GM18498 (cell line): ENCODE measurements at regions not wholly inside any gene's neighbourhood (a gene's known extent, or its start where the extent isn't known, plus 50 kb on each side); places are given as distances from the start of the nearest gene placed in this dataset.

ENCODE experiments used
- ATAC-seq: cut with Tn5 transposase; IDR thresholded peaks from one replicate; pipeline ENCODE4 v1.9.1; 2021; ENCODE audit warnings: mild to moderate bottlenecking, moderate library complexity; ENCODE audit not compliant: unreplicated experiment

GRCh38 chr18:77505499-77505898 lies 255.9 kb downstream of the GALR1 start:
- ATAC-seq, result no peak

GRCh38 chr18:77512152-77512551 lies 262.5 kb downstream of the GALR1 start:
- no peak for ATAC-seq

GRCh38 chr18:77517901-77518300 lies 268.3 kb downstream of the GALR1 start:
- ATAC-seq, result no peak

- no peak for ATAC-seq
Measured at GRCh38 chr18:77520767-77521166, 271.1 kb downstream of the GALR1 start.

GRCh38 chr18:77522051-77522675 lies 272.5 kb downstream of the GALR1 start:
- no peak for ATAC-seq

GRCh38 chr18:77524909-77525308 lies 275.3 kb downstream of the GALR1 start:
- no peak for ATAC-seq

GRCh38 chr18:77526962-77527361 lies 277.3 kb downstream of the GALR1 start:
- ATAC-seq, result no peak

- ATAC-seq, result no peak
Measured at GRCh38 chr18:77528872-77529271, 279.2 kb downstream of the GALR1 start.

GRCh38 chr18:77529492-77530176 lies 280.0 kb downstream of the GALR1 start:
- no peak for ATAC-seq

GRCh38 chr18:77530732-77531131 lies 281.1 kb downstream of the GALR1 start:
- no peak for ATAC-seq

GRCh38 chr18:77539860-77540259 lies 290.2 kb downstream of the GALR1 start:
- no peak for ATAC-seq

GRCh38 chr18:77544792-77545191 lies 295.1 kb downstream of the GALR1 start:
- no peak for ATAC-seq

- ATAC-seq, result no peak
Measured at GRCh38 chr18:77547757-77548156, 298.1 kb downstream of the GALR1 start.

GRCh38 chr18:77548790-77549420 lies 299.3 kb downstream of the GALR1 start:
- ATAC-seq, result no peak

GRCh38 chr18:77550625-77551024 lies 301.0 kb downstream of the GALR1 start:
- no peak for ATAC-seq

- no peak for ATAC-seq
Measured at GRCh38 chr18:77551055-77551454, 301.4 kb downstream of the GALR1 start.

- ATAC-seq, result no peak
Measured at GRCh38 chr18:77552945-77553344, 303.3 kb downstream of the GALR1 start.

- no peak for ATAC-seq
Measured at GRCh38 chr18:77554061-77554460, 304.4 kb downstream of the GALR1 start.

GRCh38 chr18:77557046-77557587 lies 307.5 kb downstream of the GALR1 start:
- ATAC-seq, result no peak

- no peak for ATAC-seq
Measured at GRCh38 chr18:77559274-77559910, 309.7 kb downstream of the GALR1 start.

GRCh38 chr18:77560341-77560992 lies 310.8 kb downstream of the GALR1 start:
- ATAC-seq, result peak; percentile 90
